Parathyroid adenoma (tissue), 2 donors: ENCODE measurements at regions not wholly inside any gene's neighbourhood (a gene's known extent, or its start where the extent isn't known, plus 50 kb on each side); places are given as distances from the start of the nearest gene placed in this dataset.

Experiments used
- H2AFZ ChIP-seq: fragments of 300-600 bp; sonication (generic); one replicate; pipeline ENCODE4 v1.7.0; 2017; ENCODE audit warnings: antibody characterized with exemption, mild to moderate bottlenecking
- H3K27ac ChIP-seq: fragments of 300-600 bp; sonication (generic); one replicate; pipeline ENCODE4 v1.7.0; 2017
- H3K27me3 ChIP-seq: fragments of 300-600 bp; sonication (generic); one replicate; pipeline ENCODE4 v1.7.0; 2017; ENCODE audit warnings: low read length; ENCODE audit not compliant: control insufficient read depth, insufficient read depth
- H3K36me3 ChIP-seq: fragments of 300-600 bp; sonication (generic); one replicate; pipeline ENCODE4 v1.7.0; 2017; ENCODE audit warnings: low read length; ENCODE audit not compliant: control insufficient read depth, insufficient read depth
- H3K4me1 ChIP-seq: fragments of 300-600 bp; sonication (generic); one replicate; pipeline ENCODE4 v1.7.0; 2017; ENCODE audit warnings: control low read depth
- H3K4me2 ChIP-seq: fragments of 300-600 bp; sonication (generic); one replicate; pipeline ENCODE4 v1.7.0; 2017; ENCODE audit warnings: low read length
- H3K4me3 ChIP-seq: fragments of 300-600 bp; sonication (generic); one replicate; pipeline ENCODE4 v1.7.0; 2017; ENCODE audit warnings: low read depth, low read length
- H3K79me2 ChIP-seq: fragments of 300-600 bp; sonication (generic); one replicate; pipeline ENCODE4 v1.7.0; 2017; ENCODE audit warnings: control low read depth
- H3K9ac ChIP-seq: fragments of 300-600 bp; sonication (generic); one replicate; pipeline ENCODE4 v1.7.0; 2017; ENCODE audit warnings: mild to moderate bottlenecking
- H3K9me3 ChIP-seq: fragments of 300-600 bp; sonication (generic); one replicate; pipeline ENCODE4 v1.7.0; 2017; ENCODE audit warnings: low read length; ENCODE audit not compliant: control insufficient read depth
- TF ChIP-seq, protein P1 (sequence below): fragments of 300-600 bp; sonication (generic); IDR thresholded peaks from one replicate; pipeline ENCODE4 v1.7.0; 2017; ENCODE audit warnings: antibody characterized with exemption, mild to moderate bottlenecking
- donor health status: primary hyperparathyroidism.

DNA sequence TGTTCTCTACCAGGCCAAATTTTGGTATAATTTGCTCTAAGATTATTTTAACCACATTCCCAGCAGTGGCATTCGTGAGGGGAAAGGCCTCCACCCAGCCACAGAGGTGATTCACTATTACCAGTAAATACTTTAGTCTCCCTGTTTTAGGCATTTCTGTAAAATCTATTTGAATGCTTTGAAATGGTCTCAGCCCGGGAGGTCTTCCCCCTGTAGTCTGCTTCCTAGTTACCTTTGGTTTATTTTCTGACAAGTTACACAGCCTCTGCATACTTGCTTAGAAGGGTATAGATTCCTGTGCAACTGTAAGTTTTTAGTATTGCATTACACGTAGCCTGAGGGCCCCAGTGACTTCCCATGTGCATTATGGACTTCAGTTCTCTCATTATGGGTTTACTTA lies 248.7 kb downstream of the C6orf118 start:
- Histone ChIP-seq H3K4me2 (no peak overlapping the region), H3K79me2 (no peaks in the 10 kb centered on the region), H3K27ac (no peak overlapping the region)

DNA sequence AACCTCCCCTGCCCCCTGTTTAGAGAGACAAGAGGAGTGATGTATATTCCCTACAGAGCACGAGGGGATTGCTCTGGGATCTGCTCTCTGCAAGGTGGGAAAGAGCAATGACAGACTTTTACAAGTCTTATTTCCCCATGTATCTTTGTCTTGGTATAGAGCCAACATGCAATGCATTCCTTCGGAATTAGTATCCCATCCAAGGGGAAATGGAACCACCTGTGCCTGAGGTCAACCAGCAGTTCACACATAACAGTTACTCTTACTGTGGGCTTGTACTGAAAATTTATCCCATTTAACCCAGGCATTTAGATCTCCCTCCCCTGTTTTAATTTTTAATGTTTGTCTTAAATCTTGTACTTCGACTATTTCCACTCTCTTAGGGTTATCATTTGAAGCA lies 250.4 kb downstream of the C6orf118 start:
- TF ChIP-seq, protein P1, sequence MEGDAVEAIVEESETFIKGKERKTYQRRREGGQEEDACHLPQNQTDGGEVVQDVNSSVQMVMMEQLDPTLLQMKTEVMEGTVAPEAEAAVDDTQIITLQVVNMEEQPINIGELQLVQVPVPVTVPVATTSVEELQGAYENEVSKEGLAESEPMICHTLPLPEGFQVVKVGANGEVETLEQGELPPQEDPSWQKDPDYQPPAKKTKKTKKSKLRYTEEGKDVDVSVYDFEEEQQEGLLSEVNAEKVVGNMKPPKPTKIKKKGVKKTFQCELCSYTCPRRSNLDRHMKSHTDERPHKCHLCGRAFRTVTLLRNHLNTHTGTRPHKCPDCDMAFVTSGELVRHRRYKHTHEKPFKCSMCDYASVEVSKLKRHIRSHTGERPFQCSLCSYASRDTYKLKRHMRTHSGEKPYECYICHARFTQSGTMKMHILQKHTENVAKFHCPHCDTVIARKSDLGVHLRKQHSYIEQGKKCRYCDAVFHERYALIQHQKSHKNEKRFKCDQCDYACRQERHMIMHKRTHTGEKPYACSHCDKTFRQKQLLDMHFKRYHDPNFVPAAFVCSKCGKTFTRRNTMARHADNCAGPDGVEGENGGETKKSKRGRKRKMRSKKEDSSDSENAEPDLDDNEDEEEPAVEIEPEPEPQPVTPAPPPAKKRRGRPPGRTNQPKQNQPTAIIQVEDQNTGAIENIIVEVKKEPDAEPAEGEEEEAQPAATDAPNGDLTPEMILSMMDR = no peak
- H3K27ac ChIP-seq = no peak overlapping the region
- no peak overlapping the region for H2AFZ ChIP-seq
- no peak overlapping the region for H3K9ac ChIP-seq
- no peaks in the 10 kb centered on the region for H3K79me2 ChIP-seq
- H3K4me1 ChIP-seq = no peaks in the 10 kb centered on the region
- no peak overlapping the region for H3K4me3 ChIP-seq
- no peaks in the 10 kb centered on the region for H3K36me3 ChIP-seq
- H3K4me2 ChIP-seq = no peak overlapping the region
- no peaks in the 10 kb centered on the region for H3K9me3 ChIP-seq
- H3K27me3 ChIP-seq = no peaks in the 10 kb centered on the region

More for the DNA sequence above, 248.7 kb downstream of the C6orf118 start:
- no peak overlapping the region for H3K4me3 ChIP-seq
- H3K4me1 ChIP-seq = no peaks in the 10 kb centered on the region
- H3K9ac ChIP-seq = no peak overlapping the region
- no peaks in the 10 kb centered on the region for H3K9me3 ChIP-seq
- H3K36me3 ChIP-seq = no peaks in the 10 kb centered on the region
- TF ChIP-seq, protein P1 = no peak
- H3K27me3 ChIP-seq = no peaks in the 10 kb centered on the region
- no peak overlapping the region for H2AFZ ChIP-seq

GRCh38 chr6:165056292-165056691 lies 253.1 kb downstream of the C6orf118 start:
- Histone ChIP-seq H3K27me3 (no peaks in the 10 kb centered on the region), H3K4me1 (no peaks in the 10 kb centered on the region), H3K79me2 (no peaks in the 10 kb centered on the region), H3K9me3 (no peaks in the 10 kb centered on the region), H3K4me2 (no peak overlapping the region), H3K36me3 (no peaks in the 10 kb centered on the region), H3K27ac (no peak overlapping the region), H2AFZ (no peak overlapping the region), H3K4me3 (no peak overlapping the region), H3K9ac (no peak overlapping the region)
- TF ChIP-seq, protein P1 = no peak

GRCh38 chr6:165055231-165055630 lies 254.2 kb downstream of the C6orf118 start:
- no peak overlapping the region for H2AFZ ChIP-seq
- H3K79me2 ChIP-seq = no peaks in the 10 kb centered on the region
- no peaks in the 10 kb centered on the region for H3K9me3 ChIP-seq
- H3K27me3 ChIP-seq = no peaks in the 10 kb centered on the region
- H3K4me1 ChIP-seq = no peaks in the 10 kb centered on the region
- no peak overlapping the region for H3K27ac ChIP-seq
- TF ChIP-seq, protein P1 = no peak
- no peak overlapping the region for H3K9ac ChIP-seq
- no peaks in the 10 kb centered on the region for H3K36me3 ChIP-seq
- no peak overlapping the region for H3K4me2 ChIP-seq
- H3K4me3 ChIP-seq = no peak overlapping the region
